Spleen (tissue), 7 donors: ENCODE measurements at regions not wholly inside any gene's neighbourhood (a gene's known extent, or its start where the extent isn't known, plus 50 kb on each side); places are given as distances from the start of the nearest gene placed in this dataset.

Experiments used
- CTCF ChIP-seq, 11 experiments: fragments of 200-600 bp in 7 of 11; fragments of 450-650 bp in 4 of 11; sonication (generic) in 4 of 11; IDR thresholded peaks in 8 of 11; conservative IDR thresholded peaks in 3 of 11; 1 replicate in 7 of 11; 2 replicates in 4 of 11; pipeline versions ENCODE4 v1.4.0 to v1.8.0; 2016 to 2021; ENCODE audit warnings: antibody characterized with exemption in 11 of 11, inconsistent platforms in 4 of 11, mild to moderate bottlenecking in 1 of 11
- POLR2A ChIP-seq, 3 donors: fragments of 450-650 bp; IDR thresholded peaks; one replicate each; pipeline ENCODE4 v1.5.1; 2017; ENCODE audit warnings: antibody characterized with exemption in 3 of 3, mild to moderate bottlenecking in 1 of 3
- POLR2AphosphoS5 ChIP-seq, 3 donors: sonication (generic); formaldehyde crosslinking; IDR thresholded peaks; one replicate each; pipeline ENCODE4 v1.5.1; 2017; ENCODE audit warnings: antibody characterized with exemption in 3 of 3
- donor health status: DM: no; HTN: no; CAD: no; lungs with moderate emphysema.
- donor health status: DM: no; HTN: no; CAD: no.
- donor health status: DM: no; HTN: no; CAD: no.

- TF ChIP-seq CTCF (IDR thresholded peaks at IDR 0.05 in 8 of 11, conservative IDR thresholded peaks at IDR 0.05 in 3 of 11): no peak
- TF ChIP-seq POLR2A (IDR thresholded peaks at IDR 0.05): no peak
- no peak for TF ChIP-seq POLR2AphosphoS5 (IDR thresholded peaks at IDR 0.05)
Observed at GRCh38 chr15:25579127-25579526, 140.3 kb upstream of the UBE3A start.
